ENCODE measurements at regions not wholly inside any gene's neighbourhood (a gene's known extent, or its start where the extent isn't known, plus 50 kb on each side); places are given as distances from the start of the nearest gene placed in this dataset.
A peak's percentile ranks its signal among the peaks of the same experiment; 100 is the strongest.

DNA sequence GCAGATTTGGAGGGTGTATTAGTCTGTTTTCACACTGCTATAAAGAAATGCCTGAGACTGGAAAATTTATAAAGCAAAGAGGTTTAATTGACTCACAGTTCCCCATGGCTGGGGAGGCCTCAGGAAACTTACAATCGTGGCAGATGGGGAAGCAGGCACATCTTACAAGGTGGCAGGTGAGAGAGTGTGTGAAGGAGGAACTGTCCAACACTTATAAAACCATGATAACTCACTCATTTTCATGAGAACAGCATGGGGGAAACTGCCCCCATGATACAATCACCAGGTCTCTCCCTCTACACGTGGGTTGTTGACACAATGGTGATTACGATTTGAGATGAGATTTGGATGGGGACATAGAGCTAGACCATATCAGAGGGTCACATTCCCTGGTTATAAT lies 195.6 kb downstream of the RGS9 start (continued):
- TF ChIP-seq CTCF (conservative IDR thresholded peaks at IDR 0.05; ENCODE audit: low read depth in 2 of 2): no peak
- no peak for TF ChIP-seq ZNF114 (CRISPR knock-in tag; IDR thresholded peaks at IDR 0.05)

- Histone ChIP-seq H2AFZ (peak overlapping the region; percentile 4), H4K20me1 (replicated peaks; ENCODE audit: insufficient read depth) (no peaks in the 10 kb centered on the region), H3K9me2 (ENCODE audit: insufficient read depth) (0 out of 2 replicates have a peak, but pooled peaks cover 15% of the 10 kb centered on the region), H3K79me2 (replicated peaks; ENCODE audit: insufficient read depth) (no peaks in the 10 kb centered on the region), H3K4me1 (ENCODE audit: insufficient read depth) (no peaks in the 10 kb centered on the region), H3K36me3 (ENCODE audit: insufficient read depth) (no peaks in the 10 kb centered on the region), H3K27me3 (ENCODE audit: insufficient read depth) (no peaks in the 10 kb centered on the region), H3F3A (replicated peaks; ENCODE audit: low read depth) (no peaks in the 10 kb centered on the region), H3K4me2 (no peak overlapping the region; the same call in 1 of the 2 replicates), H3K4me3 (no peak overlapping the region), H3K27ac (ENCODE audit: low read depth) (no peak overlapping the region)
- no peak for TF ChIP-seq EZH2phosphoT487 (IDR thresholded peaks at IDR 0.05; ENCODE audit: unreplicated experiment)
- TF ChIP-seq ZNF114 (CRISPR knock-in tag; IDR thresholded peaks at IDR 0.05): no peak
- no peak for TF ChIP-seq CTCF (conservative IDR thresholded peaks at IDR 0.05; ENCODE audit: low read depth in 2 of 2)
- no peak for TF ChIP-seq NANOG (IDR thresholded peaks at IDR 0.05; ENCODE audit: borderline replicate concordance)
- no peak for TF ChIP-seq EZH2 (IDR thresholded peaks at IDR 0.05; ENCODE audit: low read depth, unreplicated experiment)
- TF ChIP-seq POLR2AphosphoS5 (IDR thresholded peaks at IDR 0.05; ENCODE audit: low read depth): no peak
- TF ChIP-seq REST (IDR thresholded peaks at IDR 0.05; ENCODE audit: unreplicated experiment): no peak
- TF ChIP-seq, protein P1, sequence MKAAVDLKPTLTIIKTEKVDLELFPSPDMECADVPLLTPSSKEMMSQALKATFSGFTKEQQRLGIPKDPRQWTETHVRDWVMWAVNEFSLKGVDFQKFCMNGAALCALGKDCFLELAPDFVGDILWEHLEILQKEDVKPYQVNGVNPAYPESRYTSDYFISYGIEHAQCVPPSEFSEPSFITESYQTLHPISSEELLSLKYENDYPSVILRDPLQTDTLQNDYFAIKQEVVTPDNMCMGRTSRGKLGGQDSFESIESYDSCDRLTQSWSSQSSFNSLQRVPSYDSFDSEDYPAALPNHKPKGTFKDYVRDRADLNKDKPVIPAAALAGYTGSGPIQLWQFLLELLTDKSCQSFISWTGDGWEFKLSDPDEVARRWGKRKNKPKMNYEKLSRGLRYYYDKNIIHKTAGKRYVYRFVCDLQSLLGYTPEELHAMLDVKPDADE (IDR thresholded peaks at IDR 0.05): no peak
- TF ChIP-seq ZNF331 (CRISPR knock-in tag; IDR thresholded peaks at IDR 0.05; ENCODE audit: low read depth): no peak
- Mint-ChIP-seq H3K27ac (no peak overlapping the region), H3K27me3 (ENCODE audit: insufficient read depth, low read depth, poor library complexity) (peaks cover 4% of the 10 kb centered on the region), H3K4me1 (peaks cover 7% of the 10 kb centered on the region; the same call in 2 of the 3 replicates), H3K9me3 (peaks cover under 1% of the 10 kb centered on the region; the same call in 1 of the 3 replicates), H3K36me3 (ENCODE audit: low read depth) (peaks cover under 1% of the 10 kb centered on the region; the same call in 1 of the 3 replicates), H3K4me3 (no peak overlapping the region)
- ATAC-seq: peak; percentile 88
- DNase-seq (ENCODE audit: low spot score): peak; percentile 37
Measured at GRCh38 chr17:65332375-65332774, 195.2 kb downstream of the RGS9 start.
